Activated CD4-positive, alpha-beta T cell treated with anti-CD3 and anti-CD28 coated beads, Interleukin-2, Interleukin-6, amounts not matched to agents 100 ng/mL and 50 ng/mL, durations not matched to agents 16 hours and 8 hours (primary cell): ENCODE measurements at regions not wholly inside any gene's neighbourhood (a gene's known extent, or its start where the extent isn't known, plus 50 kb on each side); places are given as distances from the start of the nearest gene placed in this dataset.
"Not testable (repeated sequence)": the region's sequence is repeated elsewhere in the genome, so short reads cannot be mapped to it uniquely, and the experiment has no call there.

Experiments
- DNase-seq: peaks from one replicate; pipeline ENCODE4 v3.0.0-alpha.2; 2020

DNA sequence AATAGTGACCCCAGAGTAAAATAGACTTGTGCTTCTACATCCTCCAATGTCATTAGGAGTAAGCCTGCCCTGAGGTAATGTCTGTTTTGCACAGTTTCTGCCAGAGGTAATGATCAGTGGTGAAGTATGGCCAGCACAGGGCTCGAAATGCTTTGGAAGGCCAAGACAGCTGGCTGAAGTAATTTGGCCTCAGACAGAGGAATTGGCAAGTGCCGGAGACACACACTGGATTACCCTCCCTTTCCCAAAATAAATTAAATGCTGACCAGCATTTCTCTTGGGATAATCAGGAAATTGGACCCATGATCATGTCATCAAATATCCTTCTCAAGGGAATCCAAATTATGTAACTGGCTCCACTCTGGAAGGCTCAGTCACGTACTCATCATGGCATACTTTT lies 379.0 kb upstream of the CHST9 start:
- no peak for DNase-seq

DNA sequence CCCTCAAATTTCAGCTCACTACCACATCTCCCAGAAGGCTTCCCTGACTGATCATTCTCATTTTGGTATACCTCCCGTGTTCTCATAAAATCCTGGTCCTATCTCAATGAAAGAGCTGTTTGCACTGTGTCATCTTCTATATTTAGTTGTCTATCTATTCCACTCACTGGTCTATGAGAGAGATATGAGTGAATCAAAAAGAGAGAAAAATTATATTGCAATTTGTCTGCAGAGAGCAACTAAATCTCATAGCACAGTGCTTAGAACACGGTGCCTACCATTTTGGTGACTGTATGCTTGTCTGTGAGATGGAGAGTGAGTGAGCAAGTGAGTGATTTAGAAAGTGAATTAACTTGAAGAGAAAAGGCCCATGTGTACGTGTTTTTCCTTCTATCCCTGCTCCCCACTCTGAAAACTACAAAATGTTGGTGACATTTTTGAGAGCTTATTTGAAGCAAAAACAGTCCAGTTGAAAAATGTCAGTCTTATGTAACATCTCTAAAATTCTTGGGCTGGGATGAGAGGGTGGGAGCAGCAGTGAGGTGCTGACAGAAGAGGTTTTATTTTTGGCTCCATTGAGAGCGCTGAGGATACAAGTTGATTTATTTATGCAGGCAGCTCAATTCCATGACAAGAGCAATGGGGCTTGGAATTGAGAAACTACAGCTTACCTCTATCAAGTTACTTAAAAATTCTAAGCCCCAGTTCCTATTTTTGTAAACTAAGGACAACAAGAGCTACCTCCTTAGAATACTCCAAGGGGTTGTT lies 373.5 kb upstream of the CHST9 start:
- DNase-seq = no peak

GRCh38 chr18:27556741-27557140 lies 371.6 kb upstream of the CHST9 start:
- no peak for DNase-seq

DNA sequence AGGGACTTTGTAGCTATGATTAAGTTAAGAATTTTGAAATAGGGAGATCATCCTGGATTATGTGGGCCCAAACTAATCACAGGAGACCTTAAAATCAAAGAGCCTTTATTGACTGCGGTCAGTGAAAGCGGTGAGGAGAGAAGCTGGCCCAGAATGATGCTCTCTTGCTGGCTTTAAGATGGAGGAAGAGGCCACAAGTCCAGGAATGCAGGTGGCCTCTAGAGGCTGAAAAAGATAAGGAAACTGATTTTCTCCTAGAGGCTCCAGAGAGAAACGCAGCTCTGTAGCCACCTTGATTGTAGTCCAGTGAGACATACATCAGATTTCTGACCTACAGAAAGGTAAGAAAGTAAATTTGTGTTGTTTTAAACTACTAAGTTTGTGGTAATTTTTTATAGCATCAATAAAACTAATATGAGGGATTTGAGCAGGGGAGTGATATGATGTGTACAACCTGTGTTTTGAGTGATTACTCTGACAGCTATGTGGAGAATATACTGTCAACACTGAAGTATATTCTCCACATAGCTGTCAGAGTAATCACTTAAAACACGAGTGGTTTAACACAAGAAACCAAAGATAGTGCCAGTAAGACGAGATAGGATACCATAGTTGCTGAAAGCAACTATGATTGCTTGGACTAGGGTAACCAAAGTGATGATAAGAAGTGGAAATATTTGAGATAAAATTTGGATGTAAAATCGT lies 364.4 kb upstream of the CHST9 start:
- DNase-seq = no peak

GRCh38 chr18:27546991-27547390 lies 361.9 kb upstream of the CHST9 start:
- no peak for DNase-seq

GRCh38 chr18:27544206-27544605 lies 359.1 kb upstream of the CHST9 start:
- DNase-seq = no peak

GRCh38 chr18:27541293-27541692 lies 356.2 kb upstream of the CHST9 start:
- no peak for DNase-seq

DNA sequence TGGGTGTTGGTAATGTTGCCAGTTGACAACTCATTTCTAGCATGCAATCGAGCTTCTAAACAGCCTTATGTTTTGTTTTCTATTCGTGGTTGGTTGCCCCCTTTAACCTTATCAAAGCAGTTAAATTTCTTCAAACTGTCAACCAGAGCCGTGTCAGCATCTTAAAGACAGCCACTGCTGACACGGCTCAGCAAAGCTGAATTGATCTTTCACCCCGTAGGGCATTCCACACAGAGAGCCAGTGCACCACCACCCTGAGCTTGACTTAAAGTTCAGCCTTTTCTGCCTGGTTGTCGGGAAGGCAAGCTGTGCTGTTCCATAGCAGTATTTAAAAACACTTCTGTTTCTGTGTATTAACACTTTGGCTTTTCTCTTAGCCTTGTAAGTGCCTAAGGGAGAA lies 355.0 kb upstream of the CHST9 start:
- DNase-seq = no peak

DNA sequence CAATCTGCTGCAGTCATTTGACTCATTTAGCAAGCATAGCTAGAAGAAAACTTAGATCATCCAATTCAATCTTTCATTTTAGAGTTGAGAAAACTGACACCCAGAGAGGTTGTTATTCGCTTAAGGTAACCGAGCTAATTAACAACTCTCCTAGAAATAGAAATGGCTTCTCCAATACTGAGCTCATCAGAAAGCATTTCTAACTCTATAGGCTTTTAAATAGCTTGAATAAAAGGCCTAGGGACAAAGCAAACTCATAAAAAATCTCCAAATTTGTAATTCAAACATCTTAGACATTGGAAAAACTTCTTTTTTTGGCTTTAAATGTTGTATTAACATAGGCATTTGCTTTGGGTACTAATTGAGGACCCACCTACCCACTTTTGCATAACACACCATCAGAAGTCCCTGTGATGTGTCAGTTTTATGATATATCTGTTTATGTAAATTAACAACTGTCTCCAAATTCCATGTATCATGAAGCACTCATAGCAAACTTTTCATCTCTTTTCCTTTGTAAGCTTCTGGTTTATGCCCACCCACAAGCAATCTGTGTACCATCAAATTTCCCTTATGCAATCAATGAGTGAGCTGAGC lies 343.9 kb upstream of the CHST9 start:
- DNase-seq = no peak

- DNase-seq = no peak
These were observed 342.7 kb upstream of the CHST9 start for GRCh38 chr18:27527856-27528255.

GRCh38 chr18:27520401-27520800 lies 335.3 kb upstream of the CHST9 start:
- no peak for DNase-seq

DNA sequence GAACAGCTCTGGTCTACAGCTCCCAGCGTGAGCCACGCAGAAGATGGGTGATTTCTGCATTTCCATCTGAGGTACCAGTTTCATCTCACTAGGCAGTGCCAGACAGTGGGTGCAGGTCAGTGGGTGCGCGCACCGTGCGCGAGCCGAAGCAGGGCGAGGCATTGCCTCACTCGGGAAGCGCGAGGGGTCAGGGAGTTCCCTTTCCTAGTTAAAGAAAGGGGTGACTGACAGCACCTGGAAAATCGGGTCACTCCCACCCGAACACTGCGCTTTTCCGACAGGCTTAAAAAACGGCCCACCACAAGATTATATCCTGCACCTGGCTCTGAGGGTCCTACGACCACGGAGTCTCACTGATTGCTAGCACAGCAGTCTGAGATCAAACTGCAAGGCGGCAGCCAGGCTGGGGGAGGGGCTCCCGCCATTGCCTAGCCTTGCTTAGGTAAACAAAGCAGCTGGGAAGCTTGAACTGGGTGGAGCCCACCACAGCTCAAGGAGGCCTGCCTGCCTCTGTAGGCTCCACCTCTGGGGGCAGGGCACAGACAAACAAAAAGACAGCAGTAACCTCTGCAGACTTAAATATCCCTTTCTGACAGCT lies 325.0 kb upstream of the CHST9 start:
- DNase-seq = not testable (repeated sequence)

GRCh38 chr18:27501671-27502070 lies 316.6 kb upstream of the CHST9 start:
- no peak for DNase-seq

DNA sequence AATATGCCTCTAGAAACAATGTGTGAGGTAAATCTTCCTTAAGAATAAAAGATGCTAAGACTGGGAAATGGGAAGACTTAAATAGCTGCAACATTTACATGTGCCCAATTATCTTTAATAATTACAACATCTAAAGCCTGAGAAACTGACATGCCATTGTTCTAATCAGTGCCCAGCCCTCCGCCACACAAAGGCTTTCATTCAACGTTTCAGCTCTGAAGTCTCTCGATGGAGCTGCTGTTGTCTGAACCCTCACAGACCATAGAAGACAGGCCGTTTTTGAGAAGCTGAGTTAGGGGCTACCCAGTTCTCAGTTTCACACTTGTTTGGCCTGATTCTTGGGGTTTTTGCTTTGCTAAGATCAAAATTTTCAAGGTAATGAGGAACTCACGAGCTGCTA lies 315.4 kb upstream of the CHST9 start:
- no peak for DNase-seq

DNA sequence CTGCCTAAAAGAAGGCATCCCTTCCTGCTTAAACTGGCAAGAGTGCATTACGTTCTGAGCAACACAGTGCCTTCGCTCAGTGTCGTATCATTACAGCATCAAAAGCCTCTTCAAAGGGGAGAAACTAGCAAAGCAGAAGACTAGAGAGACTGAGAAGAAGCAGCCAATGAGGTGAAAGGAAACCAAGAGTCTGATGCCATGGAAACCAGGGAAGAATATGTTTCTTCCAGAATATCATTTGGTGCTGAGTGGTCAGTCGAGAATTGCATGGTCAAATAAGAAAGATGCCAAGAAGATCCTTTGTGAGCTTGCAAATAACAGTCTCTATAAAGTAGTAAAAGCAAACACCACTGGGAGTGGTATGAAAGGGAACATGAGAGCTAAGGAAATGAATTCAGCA lies 312.1 kb upstream of the CHST9 start:
- DNase-seq = no peak

- DNase-seq = no peak
These were observed 308.1 kb upstream of the CHST9 start for GRCh38 chr18:27493182-27493581.

GRCh38 chr18:27491772-27492171 lies 306.7 kb upstream of the CHST9 start:
- no peak for DNase-seq

GRCh38 chr18:27483276-27483675 lies 298.2 kb upstream of the CHST9 start:
- DNase-seq = no peak

- DNase-seq = no peak
These were observed 293.4 kb upstream of the CHST9 start for GRCh38 chr18:27478459-27478858.

- DNase-seq = no peak
These were observed 288.2 kb upstream of the CHST9 start for GRCh38 chr18:27473318-27473717.

DNA sequence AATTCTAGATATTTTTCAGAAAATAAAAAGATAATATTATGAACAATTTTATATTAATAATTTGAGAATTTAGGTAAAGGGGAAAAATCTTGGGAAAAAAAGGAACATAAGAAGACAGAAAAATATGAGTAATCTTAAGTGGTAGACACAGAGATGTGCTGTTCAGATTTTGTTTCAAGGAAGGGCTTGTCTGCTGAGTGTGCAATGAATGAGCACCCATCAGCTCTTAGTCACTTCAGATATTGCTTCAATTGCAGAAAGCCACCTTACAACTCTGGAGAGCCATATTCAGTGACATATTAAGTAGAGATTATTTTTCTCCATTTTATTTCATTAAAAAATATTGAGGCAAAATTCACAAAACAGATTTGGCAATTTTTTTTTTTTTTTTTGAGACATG lies 282.0 kb upstream of the CHST9 start:
- no peak for DNase-seq

- DNase-seq = no peak
These were observed 276.8 kb upstream of the CHST9 start for GRCh38 chr18:27461957-27462356.

- no peak for DNase-seq
These were observed 264.0 kb upstream of the CHST9 start for GRCh38 chr18:27449104-27449503.

- DNase-seq = no peak
These were observed 262.8 kb upstream of the CHST9 start for GRCh38 chr18:27447930-27448329.
